Neural cell (in vitro differentiated cells): ENCODE measurements at regions not wholly inside any gene's neighbourhood (a gene's known extent, or its start where the extent isn't known, plus 50 kb on each side); places are given as distances from the start of the nearest gene placed in this dataset.

ENCODE experiments used
- H2AFZ ChIP-seq: fragments of 200-600, 300-800 bp; sonication (generic), shearing (Covaris generic); 2 replicates; pipeline ENCODE4 v1.6.0; 2014; ENCODE audit warnings: low read depth, mild to moderate bottlenecking, antibody characterized with exemption, low read length, moderate library complexity
- H3F3A ChIP-seq: fragments of 200-600 bp; shearing (Covaris generic); 2 replicates; pipeline ENCODE4 v1.6.1; 2016; ENCODE audit warnings: mild to moderate bottlenecking, moderate library complexity, mixed read lengths, antibody characterized with exemption, low read length; ENCODE audit not compliant: insufficient read depth, poor library complexity, severe bottlenecking
- H3K27ac ChIP-seq: fragments of 200-600, 300-800 bp; sonication (generic), shearing (Covaris generic); 2 replicates; pipeline ENCODE4 v1.5.1; 2014; ENCODE audit warnings: mild to moderate bottlenecking, low read length, moderate library complexity
- H3K27me3 ChIP-seq: fragments of 300-800, 200-600 bp; sonication (generic), shearing (Covaris generic); 2 replicates; pipeline ENCODE4 v1.6.0; 2014; ENCODE audit warnings: mild to moderate bottlenecking, low read depth, low read length, moderate library complexity; ENCODE audit not compliant: insufficient read depth
- H3K36me3 ChIP-seq: fragments of 300-800, 200-600 bp; sonication (generic), shearing (Covaris generic); 2 replicates; pipeline ENCODE4 v1.5.1; 2014; ENCODE audit warnings: mild to moderate bottlenecking, antibody characterized with exemption, low read length, moderate library complexity; ENCODE audit not compliant: insufficient read depth
- H3K4me2 ChIP-seq: fragments of 300-800, 200-600 bp; sonication (generic), shearing (Covaris generic); 2 replicates; pipeline ENCODE4 v1.6.0; 2014; ENCODE audit warnings: mild to moderate bottlenecking, low read length
- H3K4me3 ChIP-seq: fragments of 300-800, 200-600 bp; sonication (generic), shearing (Covaris generic); 2 replicates; pipeline ENCODE4 v1.5.1; 2014; ENCODE audit warnings: mild to moderate bottlenecking, low read length, moderate library complexity
- H3K79me2 ChIP-seq: fragments of 200-600 bp; shearing (Covaris generic); replicated peaks from 2 replicates; pipeline ENCODE4 v1.6.0; 2014; ENCODE audit warnings: mild to moderate bottlenecking, low read length, moderate library complexity; ENCODE audit not compliant: insufficient read depth
- H3K9ac ChIP-seq: fragments of 300-800, 200-600 bp; sonication (generic), shearing (Covaris generic); 2 replicates; pipeline ENCODE4 v1.6.1; 2016; ENCODE audit warnings: mild to moderate bottlenecking, low read length, mixed read lengths
- H3K9me2 ChIP-seq: fragments of 200-600 bp; shearing (Covaris generic); 2 replicates; pipeline ENCODE4 v1.6.1; 2016; ENCODE audit warnings: mild to moderate bottlenecking, low read length, mixed read lengths; ENCODE audit not compliant: insufficient read depth
- H3K9me3 ChIP-seq: fragments of 200-600, 300-800 bp; sonication (generic), shearing (Covaris generic); 2 replicates; pipeline ENCODE4 v1.6.1; 2016; ENCODE audit warnings: mild to moderate bottlenecking, mixed run types, low read length, moderate library complexity, mixed read lengths
- H4K20me1 ChIP-seq: fragments of 200-600 bp; shearing (Covaris generic); 2 replicates; pipeline ENCODE4 v1.6.1; 2016; ENCODE audit warnings: mild to moderate bottlenecking, mixed run types; ENCODE audit not compliant: insufficient read depth
- CTCF ChIP-seq: fragments of 450-650 bp; IDR thresholded peaks from 2 replicates; pipeline ENCODE4 v1.5.1; 2014; ENCODE audit warnings: antibody characterized with exemption, mild to moderate bottlenecking, moderate library complexity; ENCODE audit not compliant: poor library complexity, severe bottlenecking
- EP300 ChIP-seq: fragments of 450-650 bp; conservative IDR thresholded peaks from 2 replicates; pipeline ENCODE4 v1.6.1; 2014; ENCODE audit warnings: antibody characterized with exemption, mild to moderate bottlenecking, moderate library complexity; ENCODE audit not compliant: poor library complexity, severe bottlenecking
- EZH2 ChIP-seq: fragments of 200-600, 300-800 bp; shearing (Covaris generic), sonication (generic); IDR thresholded peaks from 2 replicates; pipeline ENCODE4 v1.6.1; 2014; ENCODE audit warnings: antibody characterized with exemption, low read length, borderline replicate concordance, mild to moderate bottlenecking; ENCODE audit not compliant: insufficient read depth, poor library complexity, severe bottlenecking
- MXI1 ChIP-seq: fragments of 450-650 bp; conservative IDR thresholded peaks from 2 replicates; pipeline ENCODE4 v1.6.1; 2014; ENCODE audit warnings: antibody characterized with exemption, mild to moderate bottlenecking; ENCODE audit not compliant: poor library complexity, severe bottlenecking
- POLR2AphosphoS5 ChIP-seq: IDR thresholded peaks from 2 replicates; pipeline ENCODE4 v1.6.1; 2012
- RAD21 ChIP-seq: fragments of 450-650 bp; conservative IDR thresholded peaks from 2 replicates; pipeline ENCODE4 v1.6.1; 2014; ENCODE audit warnings: antibody characterized with exemption, mild to moderate bottlenecking, moderate library complexity
- REST ChIP-seq: IDR thresholded peaks from 2 replicates; pipeline ENCODE4 v1.6.1; 2012; ENCODE audit warnings: borderline replicate concordance
- SMC3 ChIP-seq: fragments of 450-650 bp; conservative IDR thresholded peaks from 2 replicates; pipeline ENCODE4 v1.6.1; 2014; ENCODE audit warnings: antibody characterized with exemption, mild to moderate bottlenecking, moderate library complexity; ENCODE audit not compliant: poor library complexity
- TAF1 ChIP-seq: IDR thresholded peaks from 2 replicates; pipeline ENCODE4 v1.6.1; 2012; ENCODE audit warnings: low read depth

- Histone ChIP-seq H3K9ac (no peak overlapping the region), H3K9me3 (peaks cover 6% of the 10 kb centered on the region), H3K4me2 (no peak overlapping the region), H3F3A (no peaks in the 10 kb centered on the region), H3K27ac (no peak overlapping the region), H3K36me3 (no peaks in the 10 kb centered on the region), H4K20me1 (no peaks in the 10 kb centered on the region), H3K9me2 (no peaks in the 10 kb centered on the region), H3K27me3 (no peaks in the 10 kb centered on the region), H3K4me3 (no peak overlapping the region), H2AFZ (no peak overlapping the region), H3K79me2 (no peaks in the 10 kb centered on the region)
- TF ChIP-seq MXI1 (no peak), REST (no peak), CTCF (no peak), EP300 (no peak), SMC3 (no peak)
Measured at GRCh38 chr12:77489331-77489970, 341.2 kb upstream of the NAV3 start.

GRCh38 chr12:77488041-77488620 lies 342.6 kb upstream of the NAV3 start:
- Histone ChIP-seq H3K4me3 (no peak overlapping the region), H3K9me3 (peaks cover 6% of the 10 kb centered on the region), H3K79me2 (no peaks in the 10 kb centered on the region), H3F3A (no peaks in the 10 kb centered on the region), H3K36me3 (no peaks in the 10 kb centered on the region), H3K27ac (no peak overlapping the region), H3K27me3 (no peaks in the 10 kb centered on the region), H3K9me2 (no peaks in the 10 kb centered on the region), H4K20me1 (no peaks in the 10 kb centered on the region), H3K9ac (no peak overlapping the region), H2AFZ (no peak overlapping the region), H3K4me2 (no peak overlapping the region)
- TF ChIP-seq POLR2AphosphoS5, result no peak
- TF ChIP-seq RAD21, result no peak
- TF ChIP-seq TAF1, result no peak
- no peak for TF ChIP-seq EP300
- TF ChIP-seq CTCF, result no peak
- TF ChIP-seq MXI1, result no peak
- no peak for TF ChIP-seq EZH2
